Ascending aorta (tissue), 2 donors: ENCODE measurements at regions not wholly inside any gene's neighbourhood (a gene's known extent, or its start where the extent isn't known, plus 50 kb on each side); places are given as distances from the start of the nearest gene placed in this dataset.

Experiments used
- DNase-seq, 2 donors: peaks; one replicate each; pipeline ENCODE4 v3.0.0-alpha.2; 2019; ENCODE audit warnings: low spot score in 2 of 2
- H3K27ac ChIP-seq, 2 donors: fragments of 200-600 bp; sonication (generic); one replicate each; pipeline ENCODE4 v1.5.1; 2016 to 2017; ENCODE audit warnings: mild to moderate bottlenecking in 1 of 2
- H3K27me3 ChIP-seq: fragments of 200-600 bp; sonication (generic); one replicate; pipeline ENCODE4 v1.5.1; 2017
- H3K36me3 ChIP-seq, 2 donors: fragments of 200-600 bp; sonication (generic); one replicate each; pipeline ENCODE4 v1.5.1; 2016
- H3K4me1 ChIP-seq, 2 donors: fragments of 200-600 bp; sonication (generic); one replicate each; pipeline ENCODE4 v1.5.1; 2016 to 2017; ENCODE audit warnings: mild to moderate bottlenecking in 1 of 2
- H3K4me3 ChIP-seq, 2 donors: fragments of 200-600 bp; sonication (generic); one replicate each; pipeline ENCODE4 v1.5.1; 2016 to 2017; ENCODE audit warnings: mild to moderate bottlenecking in 1 of 2
- H3K9me3 ChIP-seq, 2 donors: fragments of 200-600 bp; sonication (generic); one replicate each; pipeline ENCODE4 v1.5.1; 2016
- intact Hi-C: fragments of 100-400 bp; cut with DNase I; formaldehyde crosslinking; loops from one replicate; pipeline ENCODE4 v1.15.1; 2023
- TF ChIP-seq, protein P1 (sequence below), 3 experiments: fragments of 200-600 bp in 2 of 3; fragments of 450-650 bp in 1 of 3; sonication (generic) in 2 of 3; IDR thresholded peaks; one replicate each; pipeline ENCODE4 v1.5.1; 2016 to 2019; ENCODE audit warnings: antibody characterized with exemption in 3 of 3, mild to moderate bottlenecking in 1 of 3, moderate library complexity in 1 of 3

DNA sequence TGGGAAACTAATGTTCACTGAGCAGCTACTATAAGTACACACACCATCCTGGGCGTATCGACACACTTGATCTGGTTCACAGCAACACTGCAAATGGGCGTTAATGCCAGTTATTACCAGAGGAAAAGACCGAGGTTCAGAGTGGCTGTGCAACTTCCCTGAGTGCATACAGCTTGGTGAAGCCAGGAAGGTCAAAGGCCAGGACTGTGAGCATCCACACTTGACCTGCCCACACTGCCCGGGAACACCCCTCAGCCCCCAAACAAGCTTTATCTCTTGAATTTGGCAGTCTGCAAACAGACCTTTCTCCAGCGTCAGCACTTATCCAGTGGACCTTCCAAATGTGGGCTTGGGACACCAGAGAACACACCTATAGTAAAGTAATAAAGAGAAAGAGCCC is 312.6 kb downstream of the BCL11B start:
- Histone ChIP-seq H3K27ac (no peak overlapping the region), H3K4me1 (peaks cover 0 to 3% of the 10 kb centered on the region in 2 donors), H3K4me3 (no peak overlapping the region), H3K27me3 (no peaks in the 10 kb centered on the region), H3K36me3 (no peaks in the 10 kb centered on the region), H3K9me3 (no peaks in the 10 kb centered on the region)
- intact Hi-C loops = loop anchor here (5.0 kb wide), 1 partner anchor 198 kb away; no protein-coding TSS in a partner anchor
- TF ChIP-seq, protein P1, sequence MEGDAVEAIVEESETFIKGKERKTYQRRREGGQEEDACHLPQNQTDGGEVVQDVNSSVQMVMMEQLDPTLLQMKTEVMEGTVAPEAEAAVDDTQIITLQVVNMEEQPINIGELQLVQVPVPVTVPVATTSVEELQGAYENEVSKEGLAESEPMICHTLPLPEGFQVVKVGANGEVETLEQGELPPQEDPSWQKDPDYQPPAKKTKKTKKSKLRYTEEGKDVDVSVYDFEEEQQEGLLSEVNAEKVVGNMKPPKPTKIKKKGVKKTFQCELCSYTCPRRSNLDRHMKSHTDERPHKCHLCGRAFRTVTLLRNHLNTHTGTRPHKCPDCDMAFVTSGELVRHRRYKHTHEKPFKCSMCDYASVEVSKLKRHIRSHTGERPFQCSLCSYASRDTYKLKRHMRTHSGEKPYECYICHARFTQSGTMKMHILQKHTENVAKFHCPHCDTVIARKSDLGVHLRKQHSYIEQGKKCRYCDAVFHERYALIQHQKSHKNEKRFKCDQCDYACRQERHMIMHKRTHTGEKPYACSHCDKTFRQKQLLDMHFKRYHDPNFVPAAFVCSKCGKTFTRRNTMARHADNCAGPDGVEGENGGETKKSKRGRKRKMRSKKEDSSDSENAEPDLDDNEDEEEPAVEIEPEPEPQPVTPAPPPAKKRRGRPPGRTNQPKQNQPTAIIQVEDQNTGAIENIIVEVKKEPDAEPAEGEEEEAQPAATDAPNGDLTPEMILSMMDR (IDR thresholded peaks at IDR 0.05) = no peak
- peak in 1 of 2 donors; percentile 41 for DNase-seq

DNA sequence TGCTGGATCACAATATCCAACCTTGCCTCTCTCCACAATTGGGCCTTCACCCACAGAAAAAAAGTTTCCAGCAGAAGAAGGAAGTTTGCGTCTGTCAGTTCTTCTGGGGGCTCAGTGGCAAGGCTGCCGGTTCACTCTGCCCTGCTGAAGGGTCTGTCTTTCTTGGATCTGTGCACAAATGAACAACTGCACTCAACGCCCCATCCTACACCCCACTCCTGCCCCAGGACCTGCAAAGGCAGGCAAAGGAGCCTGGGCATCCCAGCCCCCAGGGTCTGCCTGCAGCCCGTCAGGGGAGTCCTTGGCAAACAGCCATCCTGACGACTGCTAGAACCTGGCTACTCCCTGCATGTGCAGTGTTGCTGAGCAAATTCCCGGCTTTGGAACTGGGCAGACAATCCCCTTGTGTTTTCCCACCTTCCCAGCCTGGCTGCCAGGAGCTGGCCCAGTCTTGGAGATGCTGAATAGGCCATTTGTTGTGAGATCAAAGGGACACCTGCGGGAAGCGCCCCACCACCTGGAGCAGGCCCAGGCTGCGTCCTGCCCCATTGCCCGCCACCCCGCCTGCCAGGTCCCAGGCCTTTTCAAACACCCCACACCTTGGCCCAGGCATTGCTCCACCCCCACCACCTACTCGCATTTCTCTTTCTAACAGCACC is 311.9 kb downstream of the BCL11B start:
- no peak overlapping the region for H3K27ac ChIP-seq

DNA sequence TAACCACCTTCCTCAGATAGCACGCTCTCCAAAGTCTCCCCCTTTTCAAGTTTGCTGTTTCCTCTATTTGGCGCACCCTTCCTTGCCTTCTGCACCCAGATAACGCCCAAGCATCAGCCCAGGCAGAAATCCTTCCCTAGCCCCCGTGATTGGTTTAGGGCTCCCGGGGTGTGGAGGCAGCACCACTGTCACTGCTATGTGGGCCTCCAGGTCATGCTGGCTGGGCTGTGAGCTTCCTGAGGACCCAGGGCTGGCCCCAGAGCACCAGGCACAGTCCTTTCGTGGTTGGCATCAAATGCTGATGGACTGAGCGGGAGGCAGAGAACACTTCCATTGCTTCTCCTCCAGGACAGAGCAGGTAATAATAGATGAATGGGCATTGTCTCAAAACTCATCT is 311.4 kb downstream of the BCL11B start:
- H3K27ac ChIP-seq = no peak overlapping the region
- H3K27me3 ChIP-seq = no peaks in the 10 kb centered on the region
- intact Hi-C loops = no loop called here
- DNase-seq = peak in 1 of 2 donors; percentile 37
- no peaks in the 10 kb centered on the region for H3K36me3 ChIP-seq
- TF ChIP-seq, protein P1 (IDR thresholded peaks at IDR 0.05) = no peak
- no peak overlapping the region for H3K4me3 ChIP-seq
- H3K9me3 ChIP-seq = no peaks in the 10 kb centered on the region
- peaks cover 0 to 3% of the 10 kb centered on the region in 2 donors for H3K4me1 ChIP-seq

More for the DNA sequence above, 311.9 kb downstream of the BCL11B start:
- Histone ChIP-seq H3K9me3 (no peaks in the 10 kb centered on the region), H3K27me3 (no peaks in the 10 kb centered on the region), H3K4me3 (no peak overlapping the region), H3K36me3 (no peaks in the 10 kb centered on the region), H3K4me1 (peaks cover 0 to 3% of the 10 kb centered on the region in 2 donors)
- TF ChIP-seq, protein P1 (IDR thresholded peaks at IDR 0.05) = no peak
- DNase-seq = peak in 1 of 2 donors; percentile 24
- intact Hi-C loops = loop anchor here (5.0 kb wide), 1 partner anchor 197 kb away; no protein-coding TSS in a partner anchor

DNA sequence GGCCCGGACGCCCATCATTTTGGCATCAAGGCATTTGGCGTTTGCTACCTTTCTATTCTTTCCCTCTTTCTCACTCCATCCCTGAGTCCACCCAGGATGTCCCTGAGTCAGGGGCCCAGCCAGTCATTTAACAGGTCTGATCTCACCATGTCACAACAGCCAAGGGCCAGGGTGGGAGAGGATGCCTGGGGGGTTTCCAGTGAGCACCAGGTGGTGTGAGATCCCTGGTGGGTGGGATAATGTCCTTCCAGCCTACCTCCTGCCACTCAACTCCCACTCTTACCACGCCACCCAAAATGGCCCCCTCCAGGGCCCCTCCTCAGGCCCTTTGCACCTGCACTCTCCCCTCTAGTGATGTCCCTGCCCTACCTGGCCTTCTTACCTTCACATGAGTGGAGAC is 310.8 kb downstream of the BCL11B start:
- no peaks in the 10 kb centered on the region for H3K27me3 ChIP-seq
- H3K36me3 ChIP-seq = no peaks in the 10 kb centered on the region
- H3K27ac ChIP-seq = no peak overlapping the region
- TF ChIP-seq, protein P1 (IDR thresholded peaks at IDR 0.05) = no peak
- DNase-seq = peak in 1 of 2 donors; percentile 43
- intact Hi-C loops = no loop called here
- no peak overlapping the region for H3K4me3 ChIP-seq
- H3K9me3 ChIP-seq = no peaks in the 10 kb centered on the region
- H3K4me1 ChIP-seq = peaks cover 0 to 3% of the 10 kb centered on the region in 2 donors

DNA sequence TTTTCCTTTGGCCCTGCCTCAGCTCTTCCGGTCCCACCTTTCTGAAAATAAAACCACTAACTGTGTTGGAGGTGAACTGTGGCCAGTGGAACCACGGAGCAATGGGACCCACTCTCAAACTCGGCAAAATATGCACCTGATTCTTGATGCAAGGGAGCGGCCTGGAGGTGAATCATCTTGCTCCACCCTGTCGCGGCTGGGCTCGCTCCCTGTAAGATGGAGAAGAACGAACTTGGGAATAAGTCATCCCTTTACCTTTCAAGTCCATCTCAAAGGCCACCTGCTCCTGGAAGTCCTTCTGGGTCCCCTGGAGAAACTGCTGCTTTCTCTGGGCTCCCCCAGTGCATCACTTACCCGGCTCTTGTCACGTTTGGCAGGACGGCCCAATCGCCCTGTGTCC is 309.9 kb downstream of the BCL11B start:
- intact Hi-C loops = no loop called here
- no peak overlapping the region for H3K27ac ChIP-seq
- no peak for DNase-seq

More for the DNA sequence above, 309.9 kb downstream of the BCL11B start:
- Histone ChIP-seq H3K9me3 (no peaks in the 10 kb centered on the region), H3K4me1 (peaks cover 0 to 3% of the 10 kb centered on the region in 2 donors), H3K36me3 (no peaks in the 10 kb centered on the region), H3K4me3 (no peak overlapping the region), H3K27me3 (no peaks in the 10 kb centered on the region)
- TF ChIP-seq, protein P1 (IDR thresholded peaks at IDR 0.05) = no peak
